ENCODE measurements at regions not wholly inside any gene's neighbourhood (a gene's known extent, or its start where the extent isn't known, plus 50 kb on each side); places are given as distances from the start of the nearest gene placed in this dataset.

GRCh38 chr18:61664419-61665084 is 228.3 kb downstream of the RNF152 start:
- Histone ChIP-seq H3K4me1 (no peaks in the 10 kb centered on the region), H3K4me3 (no peak overlapping the region), H3K36me3 (no peaks in the 10 kb centered on the region), H3K27me3 (no peaks in the 10 kb centered on the region), H3K27ac (no peak overlapping the region), H3K9me3 (no peaks in the 10 kb centered on the region)
- TF ChIP-seq, protein P1, sequence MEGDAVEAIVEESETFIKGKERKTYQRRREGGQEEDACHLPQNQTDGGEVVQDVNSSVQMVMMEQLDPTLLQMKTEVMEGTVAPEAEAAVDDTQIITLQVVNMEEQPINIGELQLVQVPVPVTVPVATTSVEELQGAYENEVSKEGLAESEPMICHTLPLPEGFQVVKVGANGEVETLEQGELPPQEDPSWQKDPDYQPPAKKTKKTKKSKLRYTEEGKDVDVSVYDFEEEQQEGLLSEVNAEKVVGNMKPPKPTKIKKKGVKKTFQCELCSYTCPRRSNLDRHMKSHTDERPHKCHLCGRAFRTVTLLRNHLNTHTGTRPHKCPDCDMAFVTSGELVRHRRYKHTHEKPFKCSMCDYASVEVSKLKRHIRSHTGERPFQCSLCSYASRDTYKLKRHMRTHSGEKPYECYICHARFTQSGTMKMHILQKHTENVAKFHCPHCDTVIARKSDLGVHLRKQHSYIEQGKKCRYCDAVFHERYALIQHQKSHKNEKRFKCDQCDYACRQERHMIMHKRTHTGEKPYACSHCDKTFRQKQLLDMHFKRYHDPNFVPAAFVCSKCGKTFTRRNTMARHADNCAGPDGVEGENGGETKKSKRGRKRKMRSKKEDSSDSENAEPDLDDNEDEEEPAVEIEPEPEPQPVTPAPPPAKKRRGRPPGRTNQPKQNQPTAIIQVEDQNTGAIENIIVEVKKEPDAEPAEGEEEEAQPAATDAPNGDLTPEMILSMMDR (IDR thresholded peaks at IDR 0.05): no peak
- intact Hi-C loops (cut with DNase I): no loop called here
- ATAC-seq (no peak), DNase-seq (no peak)

DNA sequence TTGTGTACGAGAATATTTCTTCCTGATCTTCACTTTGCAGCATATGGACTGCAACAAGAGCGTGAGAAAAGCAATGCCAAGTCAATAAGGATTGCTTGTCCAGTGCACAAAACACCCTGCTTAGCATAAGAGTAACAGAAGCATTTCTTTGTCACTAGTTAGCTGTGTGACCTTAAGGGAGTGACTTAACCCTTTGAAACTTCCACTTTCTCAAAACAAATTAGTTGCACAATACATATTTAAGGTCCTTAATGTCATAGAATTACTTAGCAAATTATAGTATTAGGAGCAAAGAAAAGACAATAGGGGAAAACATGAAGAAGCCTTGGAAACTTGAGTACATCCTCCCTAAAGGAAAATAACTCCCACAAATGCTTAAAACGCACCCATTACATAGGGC is 230.1 kb downstream of the RNF152 start:
- DNase-seq (no peak), ATAC-seq (no peak)
- intact Hi-C loops (cut with DNase I): no loop called here
- H3K9me3 ChIP-seq: no peaks in the 10 kb centered on the region
- H3K4me3 ChIP-seq: no peak overlapping the region
- no peaks in the 10 kb centered on the region for H3K27me3 ChIP-seq
- no peak overlapping the region for H3K27ac ChIP-seq
- H3K36me3 ChIP-seq: no peaks in the 10 kb centered on the region
- no peaks in the 10 kb centered on the region for H3K4me1 ChIP-seq
- TF ChIP-seq, protein P1 (IDR thresholded peaks at IDR 0.05): no peak

DNA sequence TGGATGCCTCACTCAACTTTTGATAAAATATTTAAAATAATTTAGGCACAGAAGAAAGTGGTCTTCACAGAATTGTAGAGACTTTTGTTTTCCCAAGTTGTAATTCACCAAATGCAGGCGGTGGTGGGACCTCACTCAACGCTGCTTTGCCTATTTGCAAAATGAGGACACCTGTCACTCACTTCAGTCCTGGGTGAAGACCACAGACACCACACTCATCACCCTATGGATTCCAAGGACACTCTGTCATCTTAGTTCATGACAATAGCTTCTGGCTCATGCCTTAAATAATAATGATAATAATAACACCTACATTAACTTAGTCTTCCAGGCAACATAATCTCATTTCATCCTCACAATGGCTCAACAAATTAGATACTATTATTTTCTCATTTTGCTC is 234.4 kb downstream of the RNF152 start:
- no peaks in the 10 kb centered on the region for H3K9me3 ChIP-seq
- no peaks in the 10 kb centered on the region for H3K27me3 ChIP-seq
- intact Hi-C loops (cut with DNase I): no loop called here
- no peak for ATAC-seq
- no peaks in the 10 kb centered on the region for H3K4me1 ChIP-seq
- TF ChIP-seq, protein P1 (IDR thresholded peaks at IDR 0.05): no peak
- DNase-seq: no peak
- no peak overlapping the region for H3K27ac ChIP-seq
- no peaks in the 10 kb centered on the region for H3K36me3 ChIP-seq
- no peak overlapping the region for H3K4me3 ChIP-seq

GRCh38 chr18:61657066-61657732 is 235.6 kb downstream of the RNF152 start:
- no peaks in the 10 kb centered on the region for H3K9me3 ChIP-seq
- H3K4me1 ChIP-seq: no peaks in the 10 kb centered on the region
- no peaks in the 10 kb centered on the region for H3K36me3 ChIP-seq
- DNase-seq (no peak), ATAC-seq (no peak)
- no peaks in the 10 kb centered on the region for H3K27me3 ChIP-seq
- intact Hi-C loops (cut with DNase I): no loop called here
- no peak overlapping the region for H3K4me3 ChIP-seq
- no peak overlapping the region for H3K27ac ChIP-seq
- TF ChIP-seq, protein P1 (IDR thresholded peaks at IDR 0.05): no peak

DNA sequence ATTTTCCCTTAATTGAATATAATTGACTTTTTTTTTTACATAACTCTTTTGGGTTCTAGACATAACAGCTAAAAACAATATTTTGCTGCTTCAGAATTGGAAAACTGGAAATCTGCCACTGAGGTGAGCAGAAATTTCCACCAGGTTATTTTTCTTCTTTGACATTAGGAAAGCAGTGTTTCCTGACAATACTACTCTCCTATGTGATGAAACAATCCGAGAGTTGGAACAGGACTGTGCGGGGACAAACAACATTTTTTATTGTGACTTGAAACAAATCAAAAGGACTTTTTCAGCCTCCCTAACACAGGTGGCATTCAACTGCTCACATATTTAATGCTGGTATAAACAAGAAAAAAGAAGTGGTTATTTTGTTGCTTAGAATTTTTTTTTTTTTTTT is 237.2 kb downstream of the RNF152 start:
- Histone ChIP-seq H3K27me3 (no peaks in the 10 kb centered on the region), H3K4me1 (no peaks in the 10 kb centered on the region), H3K36me3 (no peaks in the 10 kb centered on the region), H3K27ac (no peak overlapping the region), H3K4me3 (no peak overlapping the region), H3K9me3 (no peaks in the 10 kb centered on the region)
- TF ChIP-seq, protein P1 (IDR thresholded peaks at IDR 0.05): no peak
- DNase-seq (no peak), ATAC-seq (no peak)
- intact Hi-C loops (cut with DNase I): no loop called here

All from left lung (tissue), 4 donors.